ENCODE measurements at regions not wholly inside any gene's neighbourhood (a gene's known extent, or its start where the extent isn't known, plus 50 kb on each side); places are given as distances from the start of the nearest gene placed in this dataset.

DNA sequence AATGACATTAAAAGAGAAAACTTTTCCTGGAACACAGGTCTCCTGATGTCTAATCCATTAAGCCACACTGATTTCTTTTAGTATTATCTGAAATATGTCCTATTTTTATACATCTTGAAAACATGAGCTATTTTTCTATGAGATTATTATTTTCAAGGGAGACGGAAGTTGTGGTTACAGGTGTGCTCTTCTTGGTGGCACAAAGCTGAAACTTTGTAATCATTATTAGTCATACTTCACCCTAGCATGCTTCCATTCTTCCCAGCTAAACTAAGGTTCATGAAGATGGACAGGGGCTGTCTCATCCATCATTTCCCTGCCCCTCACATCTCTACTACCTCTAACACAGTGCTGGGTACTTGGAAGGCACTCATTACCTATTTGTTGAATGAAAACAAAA is 85.6 kb upstream of the POU1F1 start:
- Histone ChIP-seq H3K4me2 (ENCODE audit: control insufficient read depth, extremely low read depth, insufficient read depth, low read depth, low read length) (no peak overlapping the region), H3K4me3 (ENCODE audit: control insufficient read depth in 2 of 3, extremely low read depth in 1 of 3, insufficient read depth in 2 of 3, low read depth in 1 of 3, low read length in 3 of 3) (no peak overlapping the region), H3K27ac (ENCODE audit: control insufficient read depth, insufficient read depth, low read length) (no peak overlapping the region), H3K27me3 (ENCODE audit: control insufficient read depth, extremely low read depth, insufficient read depth, low read length) (no peaks in the 10 kb centered on the region), H3K9ac (ENCODE audit: control insufficient read depth, extremely low read depth, insufficient read depth, low read length) (no peak overlapping the region), H4K20me1 (ENCODE audit: control insufficient read depth, extremely low read depth, insufficient read depth, low read length) (no peaks in the 10 kb centered on the region), H3K9me1 (ENCODE audit: control insufficient read depth, extremely low read depth, insufficient read depth, low read length) (no peaks in the 10 kb centered on the region), H3K79me2 (ENCODE audit: control insufficient read depth, insufficient read depth, low read length) (no peaks in the 10 kb centered on the region), H3K4me1 (ENCODE audit: control insufficient read depth, extremely low read depth, insufficient read depth, low read length) (no peaks in the 10 kb centered on the region), H3K9me3 (ENCODE audit: control insufficient read depth, low read depth, low read length) (no peaks in the 10 kb centered on the region), H2AFZ (ENCODE audit: control insufficient read depth, low read length) (no peak overlapping the region), H3K36me3 (ENCODE audit: control insufficient read depth in 2 of 2, extremely low read depth in 1 of 2, insufficient read depth in 2 of 2, low read length in 2 of 2) (no peaks in the 10 kb centered on the region)
- no peak for TF ChIP-seq EZH2 (IDR thresholded peaks at IDR 0.05; ENCODE audit: low read length)
- FAIRE-seq (no peak), DNase-seq (ENCODE audit: low read depth, low spot score) (no peak)
- dilution Hi-C loops (cut with MboI; ENCODE audit: extremely low pct_ligation_motif_present, low sequenced_read_pairs) = no loop called here

DNA sequence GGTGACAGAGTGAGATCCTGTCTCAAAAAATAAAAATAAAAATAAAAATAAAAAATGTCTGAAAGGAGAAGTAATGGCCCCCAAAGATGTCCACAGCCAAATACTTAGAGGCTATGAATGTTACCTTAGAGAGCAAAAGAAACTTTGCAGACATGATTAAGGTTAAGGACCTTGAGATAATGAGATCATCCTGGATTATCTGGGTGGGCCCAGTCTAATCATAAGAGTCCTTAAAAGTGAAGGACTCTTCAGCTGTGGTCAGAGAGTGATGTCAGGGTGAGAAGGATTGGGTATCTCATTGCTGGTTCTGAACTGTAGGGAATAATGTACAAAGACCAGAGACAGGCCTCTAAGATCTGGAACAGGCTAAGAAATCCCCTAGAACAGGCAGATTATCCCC is 84.9 kb upstream of the POU1F1 start:
- FAIRE-seq (no peak), DNase-seq (ENCODE audit: low read depth, low spot score) (no peak)
- H3K4me1 ChIP-seq (ENCODE audit: control insufficient read depth, extremely low read depth, insufficient read depth, low read length) = no peaks in the 10 kb centered on the region
- no peak overlapping the region for H3K9ac ChIP-seq (ENCODE audit: control insufficient read depth, extremely low read depth, insufficient read depth, low read length)
- no peak overlapping the region for H2AFZ ChIP-seq (ENCODE audit: control insufficient read depth, low read length)
- no peak overlapping the region for H3K4me2 ChIP-seq (ENCODE audit: control insufficient read depth, extremely low read depth, insufficient read depth, low read depth, low read length)
- H4K20me1 ChIP-seq (ENCODE audit: control insufficient read depth, extremely low read depth, insufficient read depth, low read length) = no peaks in the 10 kb centered on the region
- no peak overlapping the region for H3K4me3 ChIP-seq (ENCODE audit: control insufficient read depth in 2 of 3, extremely low read depth in 1 of 3, insufficient read depth in 2 of 3, low read depth in 1 of 3, low read length in 3 of 3)
- H3K9me1 ChIP-seq (ENCODE audit: control insufficient read depth, extremely low read depth, insufficient read depth, low read length) = no peaks in the 10 kb centered on the region
- dilution Hi-C loops (cut with MboI; ENCODE audit: extremely low pct_ligation_motif_present, low sequenced_read_pairs) = no loop called here
- no peaks in the 10 kb centered on the region for H3K36me3 ChIP-seq (ENCODE audit: control insufficient read depth in 2 of 2, extremely low read depth in 1 of 2, insufficient read depth in 2 of 2, low read length in 2 of 2)
- H3K79me2 ChIP-seq (ENCODE audit: control insufficient read depth, insufficient read depth, low read length) = no peaks in the 10 kb centered on the region
- H3K27me3 ChIP-seq (ENCODE audit: control insufficient read depth, extremely low read depth, insufficient read depth, low read length) = no peaks in the 10 kb centered on the region
- H3K9me3 ChIP-seq (ENCODE audit: control insufficient read depth, low read depth, low read length) = no peaks in the 10 kb centered on the region
- H3K27ac ChIP-seq (ENCODE audit: control insufficient read depth, insufficient read depth, low read length) = no peak overlapping the region
- TF ChIP-seq, protein P1, sequence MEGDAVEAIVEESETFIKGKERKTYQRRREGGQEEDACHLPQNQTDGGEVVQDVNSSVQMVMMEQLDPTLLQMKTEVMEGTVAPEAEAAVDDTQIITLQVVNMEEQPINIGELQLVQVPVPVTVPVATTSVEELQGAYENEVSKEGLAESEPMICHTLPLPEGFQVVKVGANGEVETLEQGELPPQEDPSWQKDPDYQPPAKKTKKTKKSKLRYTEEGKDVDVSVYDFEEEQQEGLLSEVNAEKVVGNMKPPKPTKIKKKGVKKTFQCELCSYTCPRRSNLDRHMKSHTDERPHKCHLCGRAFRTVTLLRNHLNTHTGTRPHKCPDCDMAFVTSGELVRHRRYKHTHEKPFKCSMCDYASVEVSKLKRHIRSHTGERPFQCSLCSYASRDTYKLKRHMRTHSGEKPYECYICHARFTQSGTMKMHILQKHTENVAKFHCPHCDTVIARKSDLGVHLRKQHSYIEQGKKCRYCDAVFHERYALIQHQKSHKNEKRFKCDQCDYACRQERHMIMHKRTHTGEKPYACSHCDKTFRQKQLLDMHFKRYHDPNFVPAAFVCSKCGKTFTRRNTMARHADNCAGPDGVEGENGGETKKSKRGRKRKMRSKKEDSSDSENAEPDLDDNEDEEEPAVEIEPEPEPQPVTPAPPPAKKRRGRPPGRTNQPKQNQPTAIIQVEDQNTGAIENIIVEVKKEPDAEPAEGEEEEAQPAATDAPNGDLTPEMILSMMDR (optimal IDR thresholded peaks at IDR 0.05 in 1 of 3, IDR thresholded peaks at IDR 0.05 in 1 of 3, conservative IDR thresholded peaks at IDR 0.05 in 1 of 3; ENCODE audit: extremely low read depth in 1 of 3, insufficient read depth in 2 of 3, low read length in 3 of 3) = no peak
- TF ChIP-seq EZH2 (IDR thresholded peaks at IDR 0.05; ENCODE audit: low read length) = no peak

DNA sequence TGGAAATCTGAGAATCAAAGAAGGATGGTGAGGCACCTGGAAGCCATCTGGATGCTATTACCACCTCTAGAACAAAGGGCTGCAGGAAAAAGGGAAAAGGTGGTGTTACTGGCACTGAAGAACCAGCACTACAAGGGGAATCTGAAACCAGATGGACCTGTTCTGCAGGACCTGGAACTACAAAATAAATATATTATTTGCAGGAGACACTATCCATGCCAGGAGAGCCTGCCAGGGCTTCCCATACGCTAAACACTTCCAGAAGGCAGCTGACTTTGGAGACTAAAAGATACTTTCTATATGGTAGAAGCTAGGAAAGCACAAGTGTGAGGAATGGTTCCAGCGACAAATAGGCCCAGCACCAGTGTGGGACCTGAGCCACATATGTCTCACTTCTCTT is 83.4 kb upstream of the POU1F1 start:
- Histone ChIP-seq H3K9me1 (ENCODE audit: control insufficient read depth, extremely low read depth, insufficient read depth, low read length) (no peaks in the 10 kb centered on the region), H3K9me3 (ENCODE audit: control insufficient read depth, low read depth, low read length) (no peaks in the 10 kb centered on the region), H3K79me2 (ENCODE audit: control insufficient read depth, insufficient read depth, low read length) (no peaks in the 10 kb centered on the region), H2AFZ (ENCODE audit: control insufficient read depth, low read length) (no peak overlapping the region), H3K4me3 (ENCODE audit: control insufficient read depth in 2 of 3, extremely low read depth in 1 of 3, insufficient read depth in 2 of 3, low read depth in 1 of 3, low read length in 3 of 3) (no peak overlapping the region), H3K27ac (ENCODE audit: control insufficient read depth, insufficient read depth, low read length) (no peak overlapping the region), H3K4me2 (ENCODE audit: control insufficient read depth, extremely low read depth, insufficient read depth, low read depth, low read length) (no peak overlapping the region), H3K36me3 (ENCODE audit: control insufficient read depth in 2 of 2, extremely low read depth in 1 of 2, insufficient read depth in 2 of 2, low read length in 2 of 2) (no peaks in the 10 kb centered on the region), H3K27me3 (ENCODE audit: control insufficient read depth, extremely low read depth, insufficient read depth, low read length) (no peaks in the 10 kb centered on the region), H3K9ac (ENCODE audit: control insufficient read depth, extremely low read depth, insufficient read depth, low read length) (no peak overlapping the region), H4K20me1 (ENCODE audit: control insufficient read depth, extremely low read depth, insufficient read depth, low read length) (no peaks in the 10 kb centered on the region), H3K4me1 (ENCODE audit: control insufficient read depth, extremely low read depth, insufficient read depth, low read length) (no peaks in the 10 kb centered on the region)
- TF ChIP-seq, protein P1 (optimal IDR thresholded peaks at IDR 0.05 in 1 of 3, IDR thresholded peaks at IDR 0.05 in 1 of 3, conservative IDR thresholded peaks at IDR 0.05 in 1 of 3; ENCODE audit: extremely low read depth in 1 of 3, insufficient read depth in 2 of 3, low read length in 3 of 3) = no peak
- TF ChIP-seq EZH2 (IDR thresholded peaks at IDR 0.05; ENCODE audit: low read length) = no peak
- no peak for DNase-seq (ENCODE audit: low read depth, low spot score)
- FAIRE-seq = no peak
- dilution Hi-C loops (cut with MboI; ENCODE audit: extremely low pct_ligation_motif_present, low sequenced_read_pairs) = no loop called here

Measured in keratinocyte (primary cell).